H4 (cell line): ENCODE measurements at regions not wholly inside any gene's neighbourhood (a gene's known extent, or its start where the extent isn't known, plus 50 kb on each side); places are given as distances from the start of the nearest gene placed in this dataset.
"Not testable (repeated sequence)": the region's sequence is repeated elsewhere in the genome, so short reads cannot be mapped to it uniquely, and the experiment has no call there.

Experiments
- DNase-seq: peaks from one replicate; pipeline ENCODE4 v3.0.0-alpha.2; 2015; ENCODE audit warnings: low spot score

GRCh38 chr21:20086508-20086907, 911.7 kb upstream of the NCAM2 start:
- DNase-seq, result no peak

DNA sequence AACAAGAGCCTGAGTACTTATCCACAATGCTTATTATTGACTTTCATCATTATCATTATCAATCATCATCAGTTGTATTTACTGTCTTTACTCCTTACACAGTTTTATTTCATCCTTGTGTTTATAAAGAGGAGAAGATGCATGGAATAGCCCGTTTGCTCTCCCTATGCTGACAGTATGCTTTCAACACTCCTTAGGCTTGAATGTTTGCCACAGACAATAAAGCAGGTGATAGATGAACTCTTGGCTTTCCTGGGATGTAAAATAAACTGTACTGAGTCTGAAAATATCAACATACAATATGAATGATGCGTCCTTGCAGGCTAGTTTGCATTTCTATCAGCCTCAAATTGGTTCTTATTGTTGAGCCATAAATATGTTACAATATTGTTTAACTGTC, 891.8 kb upstream of the NCAM2 start:
- DNase-seq, result no peak

DNA sequence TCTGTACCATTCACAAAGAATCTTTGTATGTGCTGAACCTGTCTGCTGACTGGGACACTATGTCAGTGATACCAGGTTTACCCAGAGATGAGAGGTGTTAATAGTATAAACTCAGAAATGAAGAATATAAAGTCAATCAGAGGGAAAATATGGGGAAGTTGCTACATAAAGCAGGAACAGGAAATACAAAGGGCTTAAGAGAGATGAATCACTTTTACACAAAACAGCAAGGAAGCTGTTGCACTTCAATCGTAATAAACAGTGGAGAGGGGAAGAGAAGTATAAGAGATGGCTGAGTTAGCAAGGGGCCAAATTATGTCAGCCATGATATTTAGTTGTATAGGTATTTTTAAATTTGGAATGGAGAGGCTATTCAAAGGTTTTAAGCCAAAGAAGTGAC, 890.2 kb upstream of the NCAM2 start:
- no peak for DNase-seq

DNA sequence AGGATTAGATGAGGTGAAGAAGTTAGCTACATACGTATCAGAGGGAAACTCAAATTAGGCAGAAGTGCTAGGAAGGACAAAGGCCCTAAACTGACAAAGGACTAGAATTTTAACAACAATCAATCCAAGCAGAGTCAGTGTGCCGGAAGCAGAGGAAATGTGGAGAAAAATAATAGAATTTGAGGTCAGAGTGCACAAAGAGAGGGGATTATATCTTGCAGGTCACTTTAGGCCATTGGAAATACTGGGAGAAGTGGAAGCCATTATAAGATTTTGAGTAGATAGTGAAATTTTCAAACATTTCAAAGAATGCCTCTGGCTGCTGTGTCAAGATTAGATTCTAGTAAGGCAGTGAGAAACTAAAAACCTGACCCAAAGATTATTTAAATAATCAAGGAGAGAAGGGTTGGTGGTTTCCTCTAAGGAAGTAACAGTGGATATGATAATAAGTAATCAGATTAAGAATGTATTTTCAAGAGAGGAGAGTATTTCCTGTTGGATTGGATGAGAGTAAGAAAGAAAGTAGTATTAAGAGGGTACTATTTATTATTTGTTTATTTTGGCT, 889.2 kb upstream of the NCAM2 start:
- no peak for DNase-seq

GRCh38 chr21:20110368-20110767, 887.8 kb upstream of the NCAM2 start:
- no peak for DNase-seq

DNA sequence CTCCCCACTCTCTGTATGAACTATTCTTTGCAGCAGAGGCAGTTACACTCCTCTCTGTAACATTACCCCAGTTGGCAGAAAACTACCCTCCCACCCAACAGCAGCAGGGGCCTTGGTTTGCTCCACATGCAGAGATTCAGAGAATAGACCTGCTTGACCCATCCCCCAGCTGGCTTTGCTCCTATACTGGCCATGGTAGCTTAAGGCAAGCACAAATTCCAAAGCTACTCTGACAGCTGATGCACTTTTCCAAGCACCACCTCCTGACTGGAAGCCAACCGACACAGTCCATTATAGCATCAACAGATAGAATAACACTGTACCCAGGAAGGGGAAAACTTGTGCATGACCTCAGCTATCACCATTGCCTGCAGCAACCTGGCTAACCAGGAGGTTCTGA, 846.5 kb upstream of the NCAM2 start:
- no peak for DNase-seq

DNA sequence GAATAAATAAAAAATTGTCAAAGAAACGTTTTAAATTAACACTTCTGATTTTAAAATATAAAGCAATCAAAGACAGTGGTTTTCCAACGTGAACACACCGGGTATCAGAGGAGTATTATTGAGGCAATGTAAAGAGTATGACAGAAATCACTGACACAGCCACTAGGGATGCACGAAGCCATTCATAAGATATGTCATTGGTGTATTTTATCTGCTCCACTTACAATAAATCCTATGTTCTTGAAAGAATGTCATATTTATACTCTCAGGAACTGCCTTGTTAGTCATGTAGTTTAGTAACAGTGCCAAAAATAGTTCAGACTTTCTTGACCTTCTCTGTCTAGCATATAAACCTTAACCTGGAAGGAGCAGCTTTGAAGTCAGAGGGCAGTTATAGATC, 835.0 kb upstream of the NCAM2 start:
- no peak for DNase-seq

DNA sequence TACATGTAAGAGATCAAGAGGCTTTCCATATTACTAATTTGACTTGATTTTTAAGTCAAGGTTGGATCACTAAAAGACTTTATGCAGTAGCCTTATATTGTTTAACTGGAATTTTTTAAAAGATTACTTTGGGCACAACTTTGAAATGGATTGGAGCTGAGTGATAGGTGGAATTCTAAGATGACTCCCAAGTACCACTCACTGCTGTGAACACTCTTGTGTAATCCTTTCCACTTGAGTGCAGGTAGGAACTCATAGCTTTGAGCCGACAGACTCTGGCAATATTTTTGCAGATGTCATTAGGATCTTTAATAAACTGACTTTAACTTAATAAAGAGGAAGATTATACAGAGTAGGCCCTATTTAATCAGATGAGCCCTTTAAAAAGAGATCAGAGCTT, 831.1 kb upstream of the NCAM2 start:
- DNase-seq, result no peak

GRCh38 chr21:20169812-20170576, 828.2 kb upstream of the NCAM2 start:
- DNase-seq, result no peak

DNA sequence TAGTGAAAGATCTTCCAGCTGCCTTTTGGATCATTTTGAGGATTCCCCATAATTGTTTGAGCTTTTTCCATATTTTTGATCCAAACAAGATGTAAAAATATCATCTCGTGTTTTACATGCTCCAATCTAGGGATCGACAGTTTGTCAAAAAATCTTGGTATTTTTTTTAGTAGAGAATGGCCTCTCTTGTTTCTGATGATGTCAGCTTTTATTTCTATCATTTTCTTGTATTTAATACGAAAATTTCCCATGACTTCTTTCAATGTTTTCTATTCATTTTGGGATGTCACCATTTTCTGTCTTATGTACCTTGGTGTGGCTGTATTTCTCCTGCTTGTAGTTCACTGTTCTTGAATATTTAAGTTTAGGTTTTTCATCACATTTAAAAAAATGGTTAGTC, 812.0 kb upstream of the NCAM2 start:
- no peak for DNase-seq

- DNase-seq, result no peak
Observed at GRCh38 chr21:20187028-20187427, 811.2 kb upstream of the NCAM2 start.

- not testable (repeated sequence) for DNase-seq
Observed at GRCh38 chr21:20201323-20201722, 796.9 kb upstream of the NCAM2 start.

GRCh38 chr21:20207335-20207734, 790.9 kb upstream of the NCAM2 start:
- no peak for DNase-seq

DNA sequence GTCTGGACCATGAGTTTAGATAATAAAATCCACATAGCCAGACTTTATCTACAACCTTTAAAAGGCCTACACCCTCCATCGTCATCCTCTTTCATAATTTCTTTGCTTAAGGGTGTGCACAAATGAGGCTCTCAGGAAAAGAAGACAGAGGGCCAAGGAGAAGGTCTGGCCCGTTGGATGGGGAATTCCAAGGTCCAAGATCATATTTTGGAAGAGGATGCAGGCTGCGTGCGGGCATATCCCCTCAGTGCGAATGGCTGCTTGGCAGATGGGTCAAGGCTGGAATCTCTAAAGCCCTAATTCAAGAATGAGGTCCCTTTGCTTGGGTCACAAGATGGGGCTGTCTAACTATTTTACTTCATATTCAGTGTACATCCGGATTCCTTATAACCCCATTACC, 782.2 kb upstream of the NCAM2 start:
- no peak for DNase-seq

DNA sequence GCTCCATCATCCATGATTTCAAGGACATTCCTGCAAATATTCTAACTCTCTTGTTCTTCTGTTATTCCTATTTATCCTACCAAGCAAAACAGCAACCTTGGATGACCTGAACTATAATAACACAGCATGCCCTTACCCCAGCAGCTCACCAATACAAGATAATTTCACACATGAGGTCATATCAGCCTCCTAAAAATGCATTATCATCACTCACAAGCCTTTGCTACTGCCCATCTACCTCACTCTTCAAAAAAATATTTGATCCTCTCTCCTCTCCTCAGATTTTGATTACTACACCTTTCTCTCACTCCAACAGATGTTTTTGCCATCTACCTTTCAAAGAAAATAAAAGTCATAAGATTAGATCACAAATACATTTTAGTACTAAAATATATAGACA, 777.6 kb upstream of the NCAM2 start:
- DNase-seq, result no peak

DNA sequence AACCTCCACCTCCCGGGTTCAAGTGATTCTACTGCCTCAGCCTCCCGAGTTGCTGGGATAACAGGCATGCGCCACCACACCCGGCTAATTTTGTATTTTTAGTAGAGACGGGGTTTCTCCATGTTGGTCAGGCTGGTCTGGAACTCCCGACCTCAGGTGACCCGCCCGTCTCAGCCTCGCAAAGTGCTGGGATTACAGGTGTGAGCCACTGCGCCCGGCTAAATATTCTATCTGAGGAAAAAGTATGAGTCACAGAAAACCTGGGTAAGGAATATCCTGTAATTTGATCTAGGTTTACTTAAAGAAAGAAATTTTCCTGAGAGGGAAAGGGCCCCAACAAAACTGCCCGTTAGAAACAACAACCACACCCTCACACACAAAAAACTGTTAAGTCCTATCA, 776.2 kb upstream of the NCAM2 start:
- peak; percentile 15 for DNase-seq

- not testable (repeated sequence) for DNase-seq
Observed at GRCh38 chr21:20236649-20237048, 761.6 kb upstream of the NCAM2 start.

DNA sequence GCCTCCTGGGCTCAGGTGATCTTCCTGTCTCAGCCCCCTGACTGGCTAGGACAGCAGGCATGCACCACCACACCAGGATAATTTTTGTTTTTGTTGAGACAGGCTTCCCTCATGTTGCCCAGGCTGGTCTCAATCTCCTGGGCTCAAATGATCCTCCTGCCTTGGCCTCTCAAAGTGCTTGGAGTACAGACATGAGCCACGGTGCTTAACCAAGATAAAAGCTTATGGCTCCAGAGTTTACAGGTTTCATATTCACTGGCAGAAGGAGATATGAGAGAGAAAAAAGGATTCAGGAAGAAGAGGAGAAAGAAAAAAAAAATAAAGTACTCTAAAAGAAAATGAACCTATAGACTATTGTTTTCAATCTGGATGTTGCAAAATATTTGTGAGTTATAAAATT, 748.8 kb upstream of the NCAM2 start:
- DNase-seq, result no peak

DNA sequence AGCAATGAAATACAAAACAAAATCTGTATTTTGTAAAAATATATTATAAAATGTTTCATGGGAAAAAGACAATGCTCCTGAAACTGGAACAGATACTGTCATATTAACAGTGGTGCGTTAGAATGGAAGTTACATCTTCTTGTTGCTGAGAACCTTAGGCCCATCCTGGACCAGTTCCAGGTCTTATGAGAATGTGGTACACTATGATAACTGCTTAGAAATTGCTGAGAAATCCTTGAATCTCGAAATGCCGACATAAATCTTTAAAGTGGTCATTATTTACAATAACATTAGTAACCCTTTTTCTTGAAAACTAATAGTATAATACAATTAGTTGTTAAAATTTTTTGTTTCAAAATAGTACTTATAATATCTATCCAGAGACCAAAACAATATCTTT, 747.9 kb upstream of the NCAM2 start:
- no peak for DNase-seq

- no peak for DNase-seq
Observed at GRCh38 chr21:20253261-20253660, 744.9 kb upstream of the NCAM2 start.

DNA sequence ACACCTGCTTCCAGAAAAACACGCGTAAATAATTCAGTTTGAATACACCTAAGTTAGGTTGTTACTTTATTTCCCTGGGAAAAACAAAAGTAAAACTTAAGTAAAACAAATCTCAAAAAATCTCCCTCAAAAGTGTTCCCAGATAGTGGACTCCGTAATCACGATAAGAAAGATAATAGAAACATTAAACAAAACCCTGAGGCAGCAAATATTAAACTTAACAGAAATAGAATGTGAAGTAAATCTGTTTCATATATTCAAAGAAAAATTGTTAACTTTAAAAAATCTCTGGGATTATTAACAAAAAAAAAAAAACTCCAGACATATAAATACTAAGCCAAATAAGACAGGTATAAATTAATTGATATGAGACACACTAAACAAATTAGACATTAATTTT, 743.2 kb upstream of the NCAM2 start:
- no peak for DNase-seq

GRCh38 chr21:20257052-20257740, 741.0 kb upstream of the NCAM2 start:
- DNase-seq, result no peak

DNA sequence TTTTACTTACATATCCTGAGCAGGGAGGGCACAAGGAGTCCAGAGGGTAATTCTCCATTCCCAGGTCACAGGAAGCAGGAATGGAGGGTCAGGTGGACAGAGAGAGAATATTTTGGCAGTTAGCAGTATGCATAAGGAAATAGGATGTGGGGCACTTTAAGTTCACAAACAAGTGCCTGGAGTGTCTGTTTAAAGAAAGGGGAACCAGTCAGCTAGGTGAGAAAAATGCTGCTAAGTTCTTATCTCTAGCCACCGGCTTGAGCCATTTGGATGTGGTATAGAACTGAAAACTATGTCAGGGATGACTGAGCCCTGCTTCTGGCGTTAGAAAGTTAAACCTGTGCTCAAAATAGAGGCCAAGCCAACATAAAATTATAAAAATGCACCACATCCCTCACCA, 739.7 kb upstream of the NCAM2 start:
- DNase-seq, result no peak
